CD4-positive, alpha-beta T cell treated with Interleukin-12 subunit alpha and Interleukin-12 subunit beta, for 1 hour (primary cell): ENCODE measurements at regions not wholly inside any gene's neighbourhood (a gene's known extent, or its start where the extent isn't known, plus 50 kb on each side); places are given as distances from the start of the nearest gene placed in this dataset.

ENCODE experiments used
- DNase-seq: peaks from one replicate; pipeline ENCODE4 v3.0.0-alpha.2; 2020

- no peak for DNase-seq
Measured at GRCh38 chr6:156725712-156726111, 51.5 kb upstream of the ARID1B start.

- no peak for DNase-seq
Measured at GRCh38 chr6:156720691-156721685, 56.2 kb upstream of the ARID1B start.

GRCh38 chr6:156719720-156720563 lies 57.2 kb upstream of the ARID1B start:
- peak; percentile 73 for DNase-seq

GRCh38 chr6:156719395-156719719 lies 57.8 kb upstream of the ARID1B start:
- DNase-seq = no peak

- no peak for DNase-seq
Measured at GRCh38 chr6:156718647-156719394, 58.4 kb upstream of the ARID1B start.

GRCh38 chr6:156717542-156717941 lies 59.6 kb upstream of the ARID1B start:
- no peak for DNase-seq

- DNase-seq = no peak
Measured at GRCh38 chr6:156715839-156716238, 61.3 kb upstream of the ARID1B start.

GRCh38 chr6:156713548-156713947 lies 63.6 kb upstream of the ARID1B start:
- DNase-seq = no peak

- DNase-seq = no peak
Measured at GRCh38 chr6:156710479-156710878, 66.7 kb upstream of the ARID1B start.

- DNase-seq = no peak
Measured at GRCh38 chr6:156707818-156708217, 69.4 kb upstream of the ARID1B start.

- DNase-seq = no peak
Measured at GRCh38 chr6:156703719-156704118, 73.5 kb upstream of the ARID1B start.

GRCh38 chr6:156701966-156702365 lies 75.2 kb upstream of the ARID1B start:
- DNase-seq = no peak

GRCh38 chr6:156700440-156701057 lies 76.6 kb upstream of the ARID1B start:
- DNase-seq = no peak

GRCh38 chr6:156699935-156700334 lies 77.2 kb upstream of the ARID1B start:
- DNase-seq = no peak

GRCh38 chr6:156699017-156699421 lies 78.2 kb upstream of the ARID1B start:
- no peak for DNase-seq

GRCh38 chr6:156698239-156699016 lies 78.8 kb upstream of the ARID1B start:
- DNase-seq = no peak

- no peak for DNase-seq
Measured at GRCh38 chr6:156697225-156697830, 79.8 kb upstream of the ARID1B start.

- no peak for DNase-seq
Measured at GRCh38 chr6:156695742-156696141, 81.4 kb upstream of the ARID1B start.

- no peak for DNase-seq
Measured at GRCh38 chr6:156694679-156695078, 82.5 kb upstream of the ARID1B start.

- DNase-seq = no peak
Measured at GRCh38 chr6:156691018-156691417, 86.2 kb upstream of the ARID1B start.

GRCh38 chr6:156689656-156690055 lies 87.5 kb upstream of the ARID1B start:
- no peak for DNase-seq

GRCh38 chr6:156688620-156688971 lies 88.6 kb upstream of the ARID1B start:
- no peak for DNase-seq
